PC-9 (cell line): ENCODE measurements at regions not wholly inside any gene's neighbourhood (a gene's known extent, or its start where the extent isn't known, plus 50 kb on each side); places are given as distances from the start of the nearest gene placed in this dataset.

Experiments used
- EZH2 ChIP-seq: fragments of 200-600 bp; sonication (generic); IDR thresholded peaks from 2 replicates; pipeline ENCODE4 v1.8.0; 2017; ENCODE audit warnings: antibody characterized with exemption, low read depth
- TF ChIP-seq, protein P1 (sequence below): fragments of 200-600 bp; sonication (generic); conservative IDR thresholded peaks from 2 replicates; pipeline ENCODE4 v1.6.1; 2017; ENCODE audit warnings: mixed run types, antibody characterized with exemption, mild to moderate bottlenecking, moderate library complexity

GRCh38 chr12:43108656-43109055 lies 443.3 kb downstream of the ADAMTS20 start:
- TF ChIP-seq, protein P1, sequence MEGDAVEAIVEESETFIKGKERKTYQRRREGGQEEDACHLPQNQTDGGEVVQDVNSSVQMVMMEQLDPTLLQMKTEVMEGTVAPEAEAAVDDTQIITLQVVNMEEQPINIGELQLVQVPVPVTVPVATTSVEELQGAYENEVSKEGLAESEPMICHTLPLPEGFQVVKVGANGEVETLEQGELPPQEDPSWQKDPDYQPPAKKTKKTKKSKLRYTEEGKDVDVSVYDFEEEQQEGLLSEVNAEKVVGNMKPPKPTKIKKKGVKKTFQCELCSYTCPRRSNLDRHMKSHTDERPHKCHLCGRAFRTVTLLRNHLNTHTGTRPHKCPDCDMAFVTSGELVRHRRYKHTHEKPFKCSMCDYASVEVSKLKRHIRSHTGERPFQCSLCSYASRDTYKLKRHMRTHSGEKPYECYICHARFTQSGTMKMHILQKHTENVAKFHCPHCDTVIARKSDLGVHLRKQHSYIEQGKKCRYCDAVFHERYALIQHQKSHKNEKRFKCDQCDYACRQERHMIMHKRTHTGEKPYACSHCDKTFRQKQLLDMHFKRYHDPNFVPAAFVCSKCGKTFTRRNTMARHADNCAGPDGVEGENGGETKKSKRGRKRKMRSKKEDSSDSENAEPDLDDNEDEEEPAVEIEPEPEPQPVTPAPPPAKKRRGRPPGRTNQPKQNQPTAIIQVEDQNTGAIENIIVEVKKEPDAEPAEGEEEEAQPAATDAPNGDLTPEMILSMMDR, result no peak
- no peak for TF ChIP-seq EZH2
